ENCODE measurements at regions not wholly inside any gene's neighbourhood (a gene's known extent, or its start where the extent isn't known, plus 50 kb on each side); places are given as distances from the start of the nearest gene placed in this dataset.
"Not testable (repeated sequence)": the region's sequence is repeated elsewhere in the genome, so short reads cannot be mapped to it uniquely, and the experiment has no call there.

GRCh38 chr13:63791134-63791533 lies 2375.5 kb upstream of the PCDH20 start:
- H3K4me3 ChIP-seq; H3K9me3 ChIP-seq; DNase-seq; H3K4me1 ChIP-seq; H3K27ac ChIP-seq; H3K27me3 ChIP-seq; intact Hi-C loops (cut with DNase I); H3K36me3 ChIP-seq: not testable (repeated sequence)
- 85 to 100% methylated on average over 2 of the region's 2 CpGs for WGBS, 2 donors

- no peak overlapping the region for H3K27ac ChIP-seq
- intact Hi-C loops (cut with DNase I): no loop called here
- 46 to 55% methylated on average over 2 of the region's 2 CpGs for WGBS, 2 donors
Measured at GRCh38 chr13:63774133-63774532, 2358.5 kb upstream of the PCDH20 start.

GRCh38 chr13:63773476-63773875 lies 2357.8 kb upstream of the PCDH20 start:
- H3K27me3 ChIP-seq: no peaks in the 10 kb centered on the region
- H3K9me3 ChIP-seq: no peaks in the 10 kb centered on the region
- no peak overlapping the region for H3K4me3 ChIP-seq
- DNase-seq: no peak
- H3K4me1 ChIP-seq: no peaks in the 10 kb centered on the region
- H3K27ac ChIP-seq: no peak overlapping the region
- TF ChIP-seq POLR2A (IDR thresholded peaks at IDR 0.05): no peak
- no peak for TF ChIP-seq CTCF (IDR thresholded peaks at IDR 0.05)
- intact Hi-C loops (cut with DNase I): no loop called here
- no peaks in the 10 kb centered on the region for H3K36me3 ChIP-seq
- WGBS, 2 donors: 71 to 73% methylated on average over 3 of the region's 3 CpGs

More at GRCh38 chr13:63774133-63774532, 2358.5 kb upstream of the PCDH20 start:
- DNase-seq: no peak
- no peaks in the 10 kb centered on the region for H3K27me3 ChIP-seq
- no peaks in the 10 kb centered on the region for H3K9me3 ChIP-seq
- TF ChIP-seq CTCF (IDR thresholded peaks at IDR 0.05): no peak
- no peak for TF ChIP-seq POLR2A (IDR thresholded peaks at IDR 0.05)
- no peaks in the 10 kb centered on the region for H3K36me3 ChIP-seq
- no peaks in the 10 kb centered on the region for H3K4me1 ChIP-seq
- H3K4me3 ChIP-seq: no peak overlapping the region

GRCh38 chr13:63757683-63758082 lies 2342.0 kb upstream of the PCDH20 start:
- H3K36me3 ChIP-seq; H3K4me3 ChIP-seq; H3K27ac ChIP-seq; DNase-seq; H3K27me3 ChIP-seq; H3K9me3 ChIP-seq; H3K4me1 ChIP-seq; intact Hi-C loops (cut with DNase I): not testable (repeated sequence)
- 52% methylated on average over 4 of the region's 5 CpGs; no CpG with 5 or more reads in 1 of the 2 donors for WGBS, 2 donors

- intact Hi-C loops (cut with DNase I); H3K27ac ChIP-seq; DNase-seq; H3K9me3 ChIP-seq; H3K4me3 ChIP-seq; H3K27me3 ChIP-seq; H3K36me3 ChIP-seq; H3K4me1 ChIP-seq: not testable (repeated sequence)
- WGBS, 2 donors: no CpG with 5 or more reads among the region's 2 CpGs
Measured at GRCh38 chr13:63749857-63750256, 2334.2 kb upstream of the PCDH20 start.

- H3K4me1 ChIP-seq; intact Hi-C loops (cut with DNase I); DNase-seq: not testable (repeated sequence)
Measured at GRCh38 chr13:63741814-63742101, 2326.1 kb upstream of the PCDH20 start.

GRCh38 chr13:63741029-63741813 lies 2325.6 kb upstream of the PCDH20 start:
- no peak overlapping the region for H3K27ac ChIP-seq
- no peaks in the 10 kb centered on the region for H3K4me1 ChIP-seq
- TF ChIP-seq CTCF (IDR thresholded peaks at IDR 0.05): no peak
- TF ChIP-seq POLR2A (IDR thresholded peaks at IDR 0.05): no peak
- no peaks in the 10 kb centered on the region for H3K36me3 ChIP-seq
- no peak overlapping the region for H3K4me3 ChIP-seq
- WGBS, 2 donors: 100% methylated on average over 3 of the region's 36 CpGs; no CpG with 5 or more reads in 1 of the 2 donors
- H3K27me3 ChIP-seq: no peaks in the 10 kb centered on the region
- no peak for DNase-seq
- H3K9me3 ChIP-seq: peaks cover 0 to 41% (median 16%) of the 10 kb centered on the region in 3 donors
- intact Hi-C loops (cut with DNase I): no loop called here

More at GRCh38 chr13:63741814-63742101, 2326.1 kb upstream of the PCDH20 start:
- not testable (repeated sequence) for H3K36me3 ChIP-seq, H3K27ac ChIP-seq, H3K27me3 ChIP-seq, H3K4me3 ChIP-seq
- WGBS, 2 donors: no CpG with 5 or more reads among the region's 19 CpGs
- H3K9me3 ChIP-seq: peaks cover 0 to 41% (median 16%) of the 10 kb centered on the region in 3 donors

GRCh38 chr13:63739112-63739735 lies 2323.6 kb upstream of the PCDH20 start:
- H3K36me3 ChIP-seq; H3K27ac ChIP-seq; H3K4me1 ChIP-seq; intact Hi-C loops (cut with DNase I); H3K27me3 ChIP-seq; DNase-seq; H3K4me3 ChIP-seq: not testable (repeated sequence)
- H3K9me3 ChIP-seq: peaks cover 0 to 41% (median 16%) of the 10 kb centered on the region in 3 donors
- WGBS, 2 donors: no CpG with 5 or more reads among the region's 23 CpGs
